Loucy (cell line): ENCODE measurements at regions not wholly inside any gene's neighbourhood (a gene's known extent, or its start where the extent isn't known, plus 50 kb on each side); places are given as distances from the start of the nearest gene placed in this dataset.

Source experiments
- H2AFZ ChIP-seq: fragments of 200-600 bp; sonication (generic); 2 replicates; pipeline ENCODE4 v1.6.0; 2016; ENCODE audit warnings: antibody characterized with exemption, mild to moderate bottlenecking, low read length, moderate library complexity
- H3F3A ChIP-seq: fragments of 200-600 bp; 2 replicates; pipeline ENCODE4 v1.6.0; 2016; ENCODE audit warnings: antibody characterized with exemption, low read depth, mild to moderate bottlenecking
- H3K27me3 ChIP-seq: fragments of 200-600 bp; sonication (generic); 2 replicates; pipeline ENCODE4 v1.6.1; 2014; ENCODE audit warnings: low read length, mild to moderate bottlenecking; ENCODE audit not compliant: insufficient read depth, poor library complexity, severe bottlenecking
- H3K36me3 ChIP-seq: fragments of 200-600 bp; sonication (generic); 2 replicates; pipeline ENCODE4 v1.6.1; 2016; ENCODE audit warnings: low read length; ENCODE audit not compliant: insufficient read depth
- H3K4me1 ChIP-seq: fragments of 200-600 bp; sonication (generic); 2 replicates; pipeline ENCODE4 v1.5.1; 2014; ENCODE audit warnings: low read length, mild to moderate bottlenecking; ENCODE audit not compliant: insufficient read depth, poor library complexity, severe bottlenecking
- H3K4me2 ChIP-seq: fragments of 200-600 bp; sonication (generic); 2 replicates; pipeline ENCODE4 v1.6.0; 2014; ENCODE audit warnings: antibody characterized with exemption, low read length, low read depth, mild to moderate bottlenecking; ENCODE audit not compliant: poor library complexity, severe bottlenecking
- H3K4me3 ChIP-seq: fragments of 200-600 bp; sonication (generic); 2 replicates; pipeline ENCODE4 v1.5.1; 2014; ENCODE audit warnings: low read length, mild to moderate bottlenecking, mixed read lengths; ENCODE audit not compliant: poor library complexity, severe bottlenecking
- H3K79me2 ChIP-seq: fragments of 200-600 bp; sonication (generic); 2 replicates; pipeline ENCODE4 v1.6.1; 2014; ENCODE audit warnings: low read length; ENCODE audit not compliant: insufficient read depth
- H3K9ac ChIP-seq: fragments of 200-600 bp; sonication (generic); 2 replicates; pipeline ENCODE4 v1.6.0; 2014; ENCODE audit warnings: mild to moderate bottlenecking, low read depth, low read length, moderate library complexity; ENCODE audit not compliant: poor library complexity, severe bottlenecking
- H3K9me2 ChIP-seq: fragments of 200-600 bp; sonication (generic); replicated peaks from 2 replicates; pipeline ENCODE4 v1.6.1; 2016; ENCODE audit warnings: low read depth, low read length, mixed read lengths
- H3K9me3 ChIP-seq: fragments of 200-600 bp; sonication (generic); 2 replicates; pipeline ENCODE4 v1.6.1; 2014; ENCODE audit warnings: mild to moderate bottlenecking, antibody characterized with exemption, low read length, low read depth; ENCODE audit not compliant: insufficient read depth
- H4K20me1 ChIP-seq: fragments of 200-600 bp; sonication (generic); 2 replicates; pipeline ENCODE4 v1.6.0; 2014; ENCODE audit warnings: antibody characterized with exemption, low read length, mild to moderate bottlenecking; ENCODE audit not compliant: insufficient read depth, poor library complexity, severe bottlenecking
- CTCF ChIP-seq: fragments of 200-600 bp; sonication (generic); conservative IDR thresholded peaks from 2 replicates; pipeline ENCODE4 v1.5.1; 2014; ENCODE audit warnings: mild to moderate bottlenecking, antibody characterized with exemption, low read length
- EZH2phosphoT487 ChIP-seq: fragments of 200-600 bp; IDR thresholded peaks from 2 replicates; pipeline ENCODE4 v1.6.1; 2018; ENCODE audit warnings: antibody characterized with exemption, mild to moderate bottlenecking, moderate library complexity, borderline replicate concordance

GRCh38 chr12:92421701-92422100 is 276.1 kb upstream of the BTG1 start:
- no peaks in the 10 kb centered on the region for H3K27me3 ChIP-seq
- H4K20me1 ChIP-seq, result no peaks in the 10 kb centered on the region
- no peaks in the 10 kb centered on the region for H3F3A ChIP-seq
- no peaks in the 10 kb centered on the region for H3K9me2 ChIP-seq
- H3K79me2 ChIP-seq, result no peaks in the 10 kb centered on the region
- no peaks in the 10 kb centered on the region for H3K36me3 ChIP-seq
- no peak overlapping the region for H3K9ac ChIP-seq
- no peak overlapping the region for H3K4me3 ChIP-seq
- no peak for TF ChIP-seq CTCF
- TF ChIP-seq EZH2phosphoT487, result no peak
- H2AFZ ChIP-seq, result no peak overlapping the region
- no peaks in the 10 kb centered on the region for H3K9me3 ChIP-seq
- H3K4me1 ChIP-seq, result no peaks in the 10 kb centered on the region
- no peak overlapping the region for H3K4me2 ChIP-seq

DNA sequence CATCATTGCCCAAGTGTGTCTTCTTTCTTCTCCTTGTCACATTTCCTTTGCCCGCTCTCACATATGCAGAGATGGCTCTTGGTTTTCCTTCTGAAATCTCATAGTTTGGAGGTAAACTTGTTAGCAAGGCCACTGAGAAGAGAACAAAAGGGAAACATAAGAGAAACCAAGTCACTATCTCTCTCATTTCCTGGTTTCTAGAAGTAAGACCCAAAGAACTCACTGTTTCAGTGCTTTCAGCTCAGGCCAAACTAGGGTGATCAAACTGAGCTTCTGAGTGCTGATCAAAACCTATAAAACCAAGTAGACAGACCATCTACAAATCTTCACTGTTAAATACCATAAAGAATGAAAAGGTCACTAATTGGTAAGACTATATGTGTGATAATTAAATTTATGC is 275.4 kb upstream of the BTG1 start:
- no peak overlapping the region for H3K9ac ChIP-seq
- H3K4me2 ChIP-seq, result no peak overlapping the region
- no peaks in the 10 kb centered on the region for H3K36me3 ChIP-seq
- H3K27me3 ChIP-seq, result no peaks in the 10 kb centered on the region
- no peaks in the 10 kb centered on the region for H4K20me1 ChIP-seq
- H3K9me2 ChIP-seq, result no peaks in the 10 kb centered on the region
- H3K4me1 ChIP-seq, result no peaks in the 10 kb centered on the region
- no peaks in the 10 kb centered on the region for H3F3A ChIP-seq
- H3K9me3 ChIP-seq, result no peaks in the 10 kb centered on the region
- TF ChIP-seq EZH2phosphoT487 (no peak), CTCF (no peak)
- no peak overlapping the region for H3K4me3 ChIP-seq
- no peaks in the 10 kb centered on the region for H3K79me2 ChIP-seq
- H2AFZ ChIP-seq, result no peak overlapping the region

DNA sequence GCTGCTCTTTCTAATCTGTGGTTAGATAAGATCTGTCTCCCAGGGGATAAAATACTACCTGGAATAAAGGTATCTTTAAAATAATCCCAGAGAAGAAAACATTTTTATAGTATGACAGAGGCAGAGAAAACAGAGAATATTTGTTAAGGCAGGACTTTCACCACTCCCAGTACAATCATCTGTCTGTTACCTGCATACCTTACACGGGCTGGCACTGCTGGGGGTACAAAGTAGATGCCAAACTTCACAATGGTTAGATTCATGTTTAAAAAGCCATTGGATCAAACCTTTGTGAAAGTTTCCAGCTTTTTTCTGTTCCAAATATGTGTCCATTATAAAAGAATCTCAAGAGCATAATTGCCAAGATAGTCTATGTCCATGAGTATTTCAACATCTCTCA is 273.6 kb upstream of the BTG1 start:
- no peaks in the 10 kb centered on the region for H4K20me1 ChIP-seq
- no peaks in the 10 kb centered on the region for H3K4me1 ChIP-seq
- no peaks in the 10 kb centered on the region for H3K36me3 ChIP-seq
- H3F3A ChIP-seq, result no peaks in the 10 kb centered on the region
- H3K9ac ChIP-seq, result no peak overlapping the region
- H3K9me2 ChIP-seq, result no peaks in the 10 kb centered on the region
- H3K27me3 ChIP-seq, result no peaks in the 10 kb centered on the region
- TF ChIP-seq CTCF (no peak), EZH2phosphoT487 (no peak)
- H3K79me2 ChIP-seq, result no peaks in the 10 kb centered on the region
- no peaks in the 10 kb centered on the region for H3K9me3 ChIP-seq
- no peak overlapping the region for H3K4me2 ChIP-seq
- no peak overlapping the region for H2AFZ ChIP-seq
- no peak overlapping the region for H3K4me3 ChIP-seq
